ENCODE measurements at regions not wholly inside any gene's neighbourhood (a gene's known extent, or its start where the extent isn't known, plus 50 kb on each side); places are given as distances from the start of the nearest gene placed in this dataset.
"Not testable (repeated sequence)": the region's sequence is repeated elsewhere in the genome, so short reads cannot be mapped to it uniquely, and the experiment has no call there.

GRCh38 chr5:130808691-130809090, 356.4 kb downstream of the HINT1 start:
- DNase-seq: no peak

- DNase-seq: no peak
Measured at GRCh38 chr5:130805648-130806047, 359.4 kb downstream of the HINT1 start.

GRCh38 chr5:130805036-130805435, 360.0 kb downstream of the HINT1 start:
- DNase-seq: no peak

GRCh38 chr5:130801963-130802362, 363.1 kb downstream of the HINT1 start:
- no peak for DNase-seq

GRCh38 chr5:130799015-130799414, 366.0 kb downstream of the HINT1 start:
- DNase-seq: no peak

GRCh38 chr5:130797303-130797702, 367.8 kb downstream of the HINT1 start:
- no peak for DNase-seq

- DNase-seq: no peak
Measured at GRCh38 chr5:130796902-130797301, 368.2 kb downstream of the HINT1 start.

- DNase-seq: no peak
Measured at GRCh38 chr5:130796032-130796431, 369.0 kb downstream of the HINT1 start.

GRCh38 chr5:130795037-130795436, 370.0 kb downstream of the HINT1 start:
- DNase-seq: no peak

- no peak for DNase-seq
Measured at GRCh38 chr5:130777794-130778193, 387.3 kb downstream of the HINT1 start.

- no peak for DNase-seq
Measured at GRCh38 chr5:130773813-130774212, 391.2 kb downstream of the HINT1 start.

GRCh38 chr5:130762031-130762430, 403.0 kb downstream of the HINT1 start:
- DNase-seq: no peak

- DNase-seq: no peak
Measured at GRCh38 chr5:130759061-130759460, 406.0 kb downstream of the HINT1 start.

GRCh38 chr5:130747556-130747955, 417.5 kb downstream of the HINT1 start:
- DNase-seq: no peak

GRCh38 chr5:130746641-130747040, 418.4 kb downstream of the HINT1 start:
- DNase-seq: not testable (repeated sequence)

- DNase-seq: no peak
Measured at GRCh38 chr5:130743092-130743491, 422.0 kb downstream of the HINT1 start.

- no peak for DNase-seq
Measured at GRCh38 chr5:130740047-130740569, 424.9 kb downstream of the HINT1 start.

- DNase-seq: no peak
Measured at GRCh38 chr5:130731839-130732238, 433.2 kb downstream of the HINT1 start.

- DNase-seq: no peak
Measured at GRCh38 chr5:130729541-130729940, 435.5 kb downstream of the HINT1 start.

GRCh38 chr5:130727830-130728229, 437.2 kb downstream of the HINT1 start:
- DNase-seq: no peak

GRCh38 chr5:130724658-130725057, 440.4 kb downstream of the HINT1 start:
- DNase-seq: no peak

- no peak for DNase-seq
Measured at GRCh38 chr5:130720355-130720754, 444.7 kb downstream of the HINT1 start.

GRCh38 chr5:130715541-130715940, 449.5 kb downstream of the HINT1 start:
- no peak for DNase-seq

- no peak for DNase-seq
Measured at GRCh38 chr5:130714200-130714599, 450.9 kb downstream of the HINT1 start.

GRCh38 chr5:130712324-130712723, 452.7 kb downstream of the HINT1 start:
- DNase-seq: no peak

GRCh38 chr5:130710596-130710995, 454.5 kb downstream of the HINT1 start:
- no peak for DNase-seq

Measured in stimulated activated naive CD4-positive, alpha-beta T cell treated with Interleukin-2 at 50 U/mL for 16 hours (primary cell).